ENCODE measurements at regions not wholly inside any gene's neighbourhood (a gene's known extent, or its start where the extent isn't known, plus 50 kb on each side); places are given as distances from the start of the nearest gene placed in this dataset.

- Histone ChIP-seq H3K79me1 (ENCODE audit: low read length) (no peaks in the 10 kb centered on the region), H3K27ac (ENCODE audit: low read depth, low read length) (no peak overlapping the region), H2BK5ac (ENCODE audit: low read depth, low read length, poor library complexity) (no peak overlapping the region), H3K4ac (ENCODE audit: low read depth, low read length) (no peak overlapping the region), H3K9me3 (ENCODE audit: insufficient read depth, low read depth, low read length) (no peaks in the 10 kb centered on the region), H3K23ac (ENCODE audit: low read length) (no peak overlapping the region), H4K12ac (ENCODE audit: low read depth, low read length) (no peak overlapping the region), H3K79me2 (ENCODE audit: control insufficient read depth, insufficient read depth, low read length, poor library complexity) (no peaks in the 10 kb centered on the region), H3K18ac (ENCODE audit: low read length) (no peak overlapping the region), H2BK120ac (ENCODE audit: insufficient read depth, low read length, poor library complexity) (no peak overlapping the region), H4K91ac (ENCODE audit: low read depth, low read length) (no peak overlapping the region), H3K36me3 (ENCODE audit: control insufficient read depth in 1 of 2, insufficient read depth in 2 of 2, low read length in 2 of 2) (no peaks in the 10 kb centered on the region), H3K9ac (ENCODE audit: low read length) (no peak overlapping the region), H2BK12ac (ENCODE audit: low read length) (no peak overlapping the region), H2AFZ (ENCODE audit: insufficient read depth, low read length, poor library complexity) (no peak overlapping the region), H3K27me3 (ENCODE audit: insufficient read depth, low read length) (no peaks in the 10 kb centered on the region), H3K4me3 (ENCODE audit: low read depth, low read length) (no peak overlapping the region), H3K4me1 (ENCODE audit: control insufficient read depth in 1 of 2, insufficient read depth in 2 of 2, low read length in 2 of 2) (no peaks in the 10 kb centered on the region), H3K14ac (ENCODE audit: low read length) (no peak overlapping the region), H2AK5ac (ENCODE audit: low read length) (no peak overlapping the region), H3K4me2 (ENCODE audit: low read length) (no peak overlapping the region), H4K8ac (ENCODE audit: low read depth, low read length) (no peak overlapping the region)
- DNase-seq = no peak
- WGBS (ENCODE audit: extremely low coverage, insufficient coverage, insufficient read length) = no CpG with 5 or more reads among the region's 3 CpGs
Observed at GRCh38 chr7:145735061-145735460, 381.5 kb upstream of the CNTNAP2 start.

GRCh38 chr7:145732521-145732920 lies 384.1 kb upstream of the CNTNAP2 start:
- Histone ChIP-seq H2AK5ac (ENCODE audit: low read length) (no peak overlapping the region), H3K23ac (ENCODE audit: low read length) (no peak overlapping the region), H3K36me3 (ENCODE audit: control insufficient read depth in 1 of 2, insufficient read depth in 2 of 2, low read length in 2 of 2) (no peaks in the 10 kb centered on the region), H3K4me2 (ENCODE audit: low read length) (no peak overlapping the region), H4K91ac (ENCODE audit: low read depth, low read length) (no peak overlapping the region), H2BK120ac (ENCODE audit: insufficient read depth, low read length, poor library complexity) (no peak overlapping the region), H2BK12ac (ENCODE audit: low read length) (no peak overlapping the region), H4K8ac (ENCODE audit: low read depth, low read length) (no peak overlapping the region), H3K27ac (ENCODE audit: low read depth, low read length) (no peak overlapping the region), H3K79me2 (ENCODE audit: control insufficient read depth, insufficient read depth, low read length, poor library complexity) (no peaks in the 10 kb centered on the region), H3K4me3 (ENCODE audit: low read depth, low read length) (no peak overlapping the region), H3K27me3 (ENCODE audit: insufficient read depth, low read length) (no peaks in the 10 kb centered on the region), H3K79me1 (ENCODE audit: low read length) (no peaks in the 10 kb centered on the region), H2AFZ (ENCODE audit: insufficient read depth, low read length, poor library complexity) (no peak overlapping the region), H3K9ac (ENCODE audit: low read length) (no peak overlapping the region), H4K12ac (ENCODE audit: low read depth, low read length) (no peak overlapping the region), H3K4me1 (ENCODE audit: control insufficient read depth in 1 of 2, insufficient read depth in 2 of 2, low read length in 2 of 2) (no peaks in the 10 kb centered on the region), H3K9me3 (ENCODE audit: insufficient read depth, low read depth, low read length) (no peaks in the 10 kb centered on the region), H3K18ac (ENCODE audit: low read length) (no peak overlapping the region), H3K4ac (ENCODE audit: low read depth, low read length) (no peak overlapping the region), H3K14ac (ENCODE audit: low read length) (no peak overlapping the region), H2BK5ac (ENCODE audit: low read depth, low read length, poor library complexity) (no peak overlapping the region)
- no CpG with 5 or more reads among the region's 2 CpGs for WGBS (ENCODE audit: extremely low coverage, insufficient coverage, insufficient read length)
- no peak for DNase-seq

GRCh38 chr7:145729691-145730090 lies 386.9 kb upstream of the CNTNAP2 start:
- no peak overlapping the region for H3K18ac ChIP-seq (ENCODE audit: low read length)
- no peaks in the 10 kb centered on the region for H3K4me1 ChIP-seq (ENCODE audit: control insufficient read depth in 1 of 2, insufficient read depth in 2 of 2, low read length in 2 of 2)
- no peak overlapping the region for H3K4me3 ChIP-seq (ENCODE audit: low read depth, low read length)
- no peak overlapping the region for H4K12ac ChIP-seq (ENCODE audit: low read depth, low read length)
- no peaks in the 10 kb centered on the region for H3K27me3 ChIP-seq (ENCODE audit: insufficient read depth, low read length)
- no peaks in the 10 kb centered on the region for H3K79me1 ChIP-seq (ENCODE audit: low read length)
- H3K36me3 ChIP-seq (ENCODE audit: control insufficient read depth in 1 of 2, insufficient read depth in 2 of 2, low read length in 2 of 2) = no peaks in the 10 kb centered on the region
- no peak overlapping the region for H2AK5ac ChIP-seq (ENCODE audit: low read length)
- no peak overlapping the region for H3K14ac ChIP-seq (ENCODE audit: low read length)
- no peak overlapping the region for H3K4ac ChIP-seq (ENCODE audit: low read depth, low read length)
- no peaks in the 10 kb centered on the region for H3K79me2 ChIP-seq (ENCODE audit: control insufficient read depth, insufficient read depth, low read length, poor library complexity)
- DNase-seq = no peak
- no peaks in the 10 kb centered on the region for H3K9me3 ChIP-seq (ENCODE audit: insufficient read depth, low read depth, low read length)
- H2BK5ac ChIP-seq (ENCODE audit: low read depth, low read length, poor library complexity) = no peak overlapping the region
- no peak overlapping the region for H3K27ac ChIP-seq (ENCODE audit: low read depth, low read length)
- H4K91ac ChIP-seq (ENCODE audit: low read depth, low read length) = no peak overlapping the region
- H3K9ac ChIP-seq (ENCODE audit: low read length) = no peak overlapping the region
- no peak overlapping the region for H3K23ac ChIP-seq (ENCODE audit: low read length)
- H3K4me2 ChIP-seq (ENCODE audit: low read length) = no peak overlapping the region
- WGBS (ENCODE audit: extremely low coverage, insufficient coverage, insufficient read length) = 100% methylated on average over 1 of the region's 4 CpGs
- H2BK120ac ChIP-seq (ENCODE audit: insufficient read depth, low read length, poor library complexity) = no peak overlapping the region
- H2BK12ac ChIP-seq (ENCODE audit: low read length) = no peak overlapping the region
- H4K8ac ChIP-seq (ENCODE audit: low read depth, low read length) = no peak overlapping the region
- no peak overlapping the region for H2AFZ ChIP-seq (ENCODE audit: insufficient read depth, low read length, poor library complexity)

- Histone ChIP-seq H3K4me1 (ENCODE audit: control insufficient read depth in 1 of 2, insufficient read depth in 2 of 2, low read length in 2 of 2) (peaks cover 7 to 9% of the 10 kb centered on the region in 2 experiments), H3K18ac (ENCODE audit: low read length) (no peak overlapping the region), H2BK120ac (ENCODE audit: insufficient read depth, low read length, poor library complexity) (no peak overlapping the region), H3K4ac (ENCODE audit: low read depth, low read length) (no peak overlapping the region), H3K4me2 (ENCODE audit: low read length) (peak overlapping the region; percentile 37), H4K8ac (ENCODE audit: low read depth, low read length) (peak overlapping the region; percentile 61), H2BK5ac (ENCODE audit: low read depth, low read length, poor library complexity) (no peak overlapping the region), H3K27me3 (ENCODE audit: insufficient read depth, low read length) (no peaks in the 10 kb centered on the region), H3K14ac (ENCODE audit: low read length) (no peak overlapping the region), H3K79me1 (ENCODE audit: low read length) (peaks cover 4% of the 10 kb centered on the region), H3K36me3 (ENCODE audit: control insufficient read depth in 1 of 2, insufficient read depth in 2 of 2, low read length in 2 of 2) (no peaks in the 10 kb centered on the region), H3K4me3 (ENCODE audit: low read depth, low read length) (no peak overlapping the region), H3K23ac (ENCODE audit: low read length) (no peak overlapping the region), H3K27ac (ENCODE audit: low read depth, low read length) (peak overlapping the region; percentile 1), H4K91ac (ENCODE audit: low read depth, low read length) (no peak overlapping the region), H2AFZ (ENCODE audit: insufficient read depth, low read length, poor library complexity) (peak overlapping the region; percentile 8), H4K12ac (ENCODE audit: low read depth, low read length) (no peak overlapping the region), H3K9ac (ENCODE audit: low read length) (no peak overlapping the region), H3K79me2 (ENCODE audit: control insufficient read depth, insufficient read depth, low read length, poor library complexity) (peaks cover 2% of the 10 kb centered on the region), H2AK5ac (ENCODE audit: low read length) (no peak overlapping the region), H3K9me3 (ENCODE audit: insufficient read depth, low read depth, low read length) (peaks cover 3% of the 10 kb centered on the region), H2BK12ac (ENCODE audit: low read length) (no peak overlapping the region)
- no CpG with 5 or more reads among the region's 2 CpGs for WGBS (ENCODE audit: extremely low coverage, insufficient coverage, insufficient read length)
- DNase-seq = peak; percentile 15 to 39
Observed at GRCh38 chr7:145718129-145718528, 398.5 kb upstream of the CNTNAP2 start.

Data from trophoblast cell (in vitro differentiated cells and primary cell).